ENCODE measurements at regions not wholly inside any gene's neighbourhood (a gene's known extent, or its start where the extent isn't known, plus 50 kb on each side); places are given as distances from the start of the nearest gene placed in this dataset.

DNA sequence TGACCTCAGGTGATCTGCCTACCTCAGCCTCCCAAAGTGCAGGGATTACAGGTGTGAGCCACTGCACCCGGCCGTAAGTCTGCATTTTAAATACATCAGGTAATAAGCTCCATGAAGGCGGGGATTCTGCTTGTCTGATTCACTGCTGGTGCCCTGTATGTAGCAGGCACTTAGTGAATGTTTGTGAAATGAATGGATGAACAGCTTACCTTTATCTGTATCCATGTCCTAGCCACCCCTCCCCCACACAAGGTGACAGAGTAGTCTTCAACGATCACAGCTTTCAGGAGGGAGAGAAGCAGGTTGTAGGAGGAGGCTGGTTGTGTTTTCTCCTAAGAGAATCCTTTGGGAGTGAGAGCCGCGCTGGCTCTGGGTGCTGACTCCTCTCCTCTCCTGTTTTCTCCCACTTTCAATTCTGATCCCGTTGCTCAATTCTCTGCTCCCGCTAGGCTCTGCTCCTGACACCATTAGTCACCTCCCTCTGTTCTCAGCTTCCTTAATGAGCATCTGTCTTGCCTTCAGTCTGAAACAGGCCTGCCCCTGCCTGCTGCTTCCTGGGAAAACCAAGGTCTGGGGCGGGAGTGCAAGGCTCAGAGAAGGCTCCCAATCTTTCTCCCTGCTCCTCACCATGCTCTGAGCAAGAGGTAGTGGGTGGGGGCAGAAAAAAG is 88.8 kb upstream of the CTNNA1 start:
- no peak for DNase-seq

DNA sequence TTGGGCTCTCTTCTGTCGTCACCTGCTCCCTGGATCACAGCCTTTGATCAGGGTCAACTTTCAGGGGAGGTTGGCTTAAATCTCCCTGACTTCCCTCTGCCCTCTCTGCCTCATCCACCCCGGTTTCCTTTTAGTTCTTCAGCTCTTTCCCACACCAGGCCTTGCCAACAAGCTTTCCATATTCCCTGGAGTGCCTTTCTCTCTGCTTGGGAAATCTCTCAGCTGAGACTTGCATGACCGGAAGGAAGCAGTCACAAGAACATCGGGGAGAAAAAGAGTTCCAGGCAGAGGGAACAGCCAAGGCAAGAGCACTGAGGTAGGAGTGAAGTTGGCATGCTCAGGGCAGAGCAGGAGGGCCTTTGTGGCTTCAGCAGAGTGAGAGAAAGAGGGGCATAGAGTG is 88.4 kb upstream of the HSPA9 start:
- DNase-seq, result no peak

DNA sequence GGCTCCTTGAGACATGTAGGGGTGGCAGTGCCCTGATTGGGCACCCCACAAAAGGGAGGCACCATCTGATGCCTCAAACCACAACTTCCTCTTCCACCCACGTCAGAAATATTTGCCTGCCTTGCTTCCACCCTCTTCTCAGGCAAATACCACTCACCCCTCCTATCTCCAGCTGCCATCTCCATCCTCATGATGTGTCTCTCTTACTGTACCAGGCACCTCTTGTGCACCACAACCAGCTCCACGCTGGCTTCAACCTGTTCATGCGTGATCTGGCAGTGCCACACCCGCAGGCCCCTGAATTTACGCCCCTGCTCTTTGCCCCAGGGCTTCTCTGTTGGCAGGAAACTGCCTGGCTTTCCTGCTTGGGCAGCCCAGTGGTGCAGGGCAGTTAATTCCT is 87.8 kb upstream of the HSPA9 start:
- no peak for DNase-seq

DNA sequence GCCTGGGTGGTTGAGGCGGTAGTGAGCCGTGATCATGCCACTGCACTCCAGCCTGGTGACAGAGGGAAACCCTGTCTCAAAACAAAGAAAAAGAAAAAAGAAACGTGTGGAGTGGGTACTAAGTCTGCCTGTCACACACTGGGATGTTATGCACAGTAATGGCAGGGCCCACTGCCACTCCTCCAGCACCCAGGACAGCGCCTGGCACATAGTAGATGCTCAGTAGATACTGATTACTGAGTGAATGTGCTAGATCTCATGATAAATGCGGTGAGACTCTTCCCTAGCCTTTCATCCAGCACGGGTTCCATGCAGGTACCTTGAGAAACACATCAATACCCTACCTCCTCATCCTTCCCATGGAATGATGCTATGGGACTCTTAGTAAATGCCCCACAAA is 87.4 kb upstream of the HSPA9 start:
- no peak for DNase-seq

DNA sequence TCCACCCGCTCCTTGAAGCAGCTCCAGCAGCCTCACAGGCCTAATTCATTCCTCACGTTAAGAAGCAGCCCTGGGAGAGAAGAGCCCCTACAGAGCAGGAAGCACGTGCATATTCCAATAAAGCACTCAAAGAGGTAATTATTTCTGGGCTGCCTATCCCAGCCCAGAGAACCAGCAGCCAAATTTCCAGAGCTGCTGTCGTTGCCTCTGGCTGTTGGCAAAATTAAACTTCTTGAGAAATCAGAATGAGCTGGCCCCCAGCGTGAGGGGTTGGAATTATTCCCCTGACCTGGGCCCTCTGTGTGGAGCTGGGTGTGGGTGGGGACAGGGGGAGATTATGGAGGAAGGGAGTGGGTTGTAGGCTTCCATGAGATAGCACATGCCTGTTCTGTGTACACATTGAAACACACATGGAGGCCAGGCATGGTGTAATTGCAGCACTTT is 86.8 kb upstream of the HSPA9 start:
- DNase-seq, result no peak

DNA sequence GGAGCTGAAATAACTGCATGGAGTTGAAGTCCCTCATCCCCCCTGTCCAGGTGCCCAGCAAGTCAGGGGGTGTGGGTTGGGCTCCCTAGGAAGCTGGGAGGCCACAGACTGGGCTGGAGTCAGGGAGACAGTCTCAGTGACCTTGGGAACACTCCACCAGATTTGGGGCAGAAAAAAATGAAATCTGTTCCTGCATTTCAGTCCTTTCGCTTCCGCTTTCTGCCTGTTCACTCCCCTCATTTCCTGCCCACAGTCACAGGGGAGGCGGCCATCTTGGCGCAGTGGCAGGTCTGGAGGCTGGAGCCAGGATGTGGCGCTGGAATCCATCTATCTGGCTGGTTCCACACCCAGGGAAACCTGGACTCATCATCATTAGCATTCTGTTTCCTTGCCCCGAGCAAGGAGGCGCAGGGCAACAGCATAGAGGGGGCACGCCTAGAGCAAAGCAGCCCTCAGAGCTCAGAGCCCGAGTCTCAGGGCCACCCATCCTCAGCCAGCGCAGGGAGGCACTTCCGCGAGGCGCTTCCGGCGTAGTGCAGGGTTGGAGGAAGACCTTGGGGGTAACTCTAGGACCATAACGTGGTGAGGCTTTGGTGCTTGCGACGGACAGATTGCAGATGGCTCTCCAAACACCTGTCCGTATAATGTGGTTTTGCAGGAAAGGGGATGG is 86.2 kb upstream of the HSPA9 start:
- DNase-seq, result no peak

DNA sequence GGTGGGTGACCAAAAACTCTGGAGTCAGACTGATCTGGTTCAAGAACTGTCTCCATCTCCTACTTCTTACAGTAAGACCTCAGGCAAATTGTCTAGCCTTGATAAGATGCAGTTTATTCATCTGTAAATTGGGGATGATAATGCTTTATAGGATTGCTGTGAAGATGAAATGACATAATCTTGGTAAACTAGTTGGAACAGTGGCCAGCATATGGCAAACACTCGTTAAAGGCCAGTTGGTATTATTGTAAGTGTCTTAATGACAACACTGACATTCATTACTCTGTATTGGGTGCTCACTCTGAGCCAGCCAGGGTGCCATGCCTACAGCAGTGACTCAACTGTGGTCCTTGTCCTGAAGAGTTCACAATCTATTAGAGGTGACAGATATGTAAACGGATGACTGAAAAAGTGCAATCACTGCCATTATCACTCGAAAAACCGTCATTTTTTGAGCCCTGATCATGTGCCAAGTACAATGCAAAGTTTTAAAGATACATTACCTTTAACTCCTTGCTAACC is 84.9 kb upstream of the HSPA9 start:
- no peak for DNase-seq

DNA sequence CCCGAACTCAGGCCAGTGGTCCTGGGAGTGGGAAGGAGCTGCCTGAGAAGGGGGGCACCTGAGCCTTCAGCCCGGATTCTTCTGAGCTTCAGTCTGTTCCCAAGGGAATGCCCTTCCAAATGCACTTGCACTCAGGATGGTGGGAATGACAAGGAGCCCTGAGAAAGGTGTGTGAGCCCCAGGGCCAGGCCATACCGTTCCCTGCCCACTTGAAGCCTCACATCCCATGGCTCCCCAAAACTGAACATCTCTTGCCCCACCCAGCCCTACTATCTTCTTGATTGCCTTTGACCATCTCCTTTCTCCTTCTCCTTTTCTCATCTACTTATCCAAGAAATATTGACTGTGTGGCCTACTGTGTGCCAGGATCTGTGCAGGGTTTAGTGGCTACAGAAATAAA is 84.4 kb upstream of the HSPA9 start:
- DNase-seq, result no peak

DNA sequence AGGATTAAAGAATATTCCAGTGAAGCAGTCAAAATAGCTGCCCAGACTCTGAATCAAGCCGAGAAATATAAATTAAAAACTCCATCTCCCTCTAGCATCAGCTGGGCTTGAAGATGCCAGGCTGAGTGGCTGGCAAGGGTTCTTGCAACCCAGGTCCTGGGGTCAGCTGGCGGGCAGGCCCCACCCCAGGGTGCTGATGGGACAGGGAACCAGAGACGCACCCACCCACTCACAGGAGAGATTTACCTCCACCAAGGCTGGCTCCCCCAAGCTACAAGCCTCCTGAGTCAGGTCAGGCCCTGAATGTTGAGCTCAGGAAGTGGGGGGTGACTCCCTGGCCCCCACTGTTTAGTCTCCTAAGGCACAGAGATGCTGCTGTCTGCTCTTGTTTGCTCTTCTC is 83.9 kb upstream of the HSPA9 start:
- no peak for DNase-seq

DNA sequence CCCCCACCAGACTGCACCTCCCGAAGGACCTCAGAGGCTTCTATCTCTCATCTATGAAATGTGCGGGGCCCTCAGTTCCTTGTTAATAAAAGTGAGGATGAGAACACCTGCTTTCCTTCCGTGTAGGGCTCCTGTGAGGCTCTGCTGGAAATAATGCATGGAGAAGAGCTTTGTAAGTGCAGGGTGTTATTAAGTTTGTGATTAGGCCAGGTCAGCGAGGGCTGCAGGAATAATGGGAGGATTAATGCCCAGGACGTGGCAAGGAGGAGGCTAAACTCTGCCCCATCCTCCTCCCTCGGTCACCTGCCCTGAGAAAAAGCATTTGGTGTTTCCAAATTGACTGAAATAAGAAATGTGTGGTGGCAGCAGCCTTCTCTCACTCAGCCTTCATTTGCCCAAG is 83.5 kb upstream of the HSPA9 start:
- no peak for DNase-seq

DNA sequence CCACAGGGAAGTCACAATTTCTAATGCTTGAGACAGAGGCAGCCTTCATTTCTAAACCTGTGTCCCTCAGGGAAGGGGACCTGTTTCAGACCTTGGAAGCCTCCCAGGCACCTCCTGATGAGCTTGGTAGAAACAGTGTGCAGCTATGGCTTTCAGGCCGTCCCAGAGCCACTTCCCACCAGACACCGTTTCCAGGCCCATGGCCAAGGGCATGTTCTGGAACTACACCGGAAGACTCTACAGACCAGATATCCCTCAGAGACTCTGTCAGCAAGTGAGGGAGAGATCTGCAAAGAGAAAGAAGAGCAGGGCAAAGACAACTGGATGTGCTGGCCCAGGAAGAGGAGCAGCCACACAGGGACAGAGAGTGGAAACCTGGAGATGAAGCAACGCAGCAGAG is 82.2 kb upstream of the HSPA9 start:
- no peak for DNase-seq

DNA sequence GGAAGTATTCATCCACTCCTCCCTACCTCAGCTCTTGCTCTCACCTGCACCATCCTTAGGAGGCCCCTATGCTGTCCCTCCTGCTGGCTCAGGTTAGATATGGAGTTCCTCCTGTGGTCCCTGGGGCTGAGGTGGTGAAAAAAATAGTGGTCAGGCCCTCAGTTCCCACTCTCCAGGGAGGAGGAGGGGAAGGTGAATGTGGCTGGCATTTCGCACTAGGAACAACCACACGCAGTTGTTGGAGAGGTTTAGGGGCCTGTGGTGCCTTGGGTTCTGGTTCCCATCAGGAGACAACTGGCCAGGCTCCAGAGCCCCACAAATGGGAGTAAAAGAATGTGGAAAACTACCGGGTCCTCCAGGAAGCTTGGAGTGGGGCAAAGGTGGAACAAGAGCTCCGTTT is 81.7 kb upstream of the HSPA9 start:
- no peak for DNase-seq

DNA sequence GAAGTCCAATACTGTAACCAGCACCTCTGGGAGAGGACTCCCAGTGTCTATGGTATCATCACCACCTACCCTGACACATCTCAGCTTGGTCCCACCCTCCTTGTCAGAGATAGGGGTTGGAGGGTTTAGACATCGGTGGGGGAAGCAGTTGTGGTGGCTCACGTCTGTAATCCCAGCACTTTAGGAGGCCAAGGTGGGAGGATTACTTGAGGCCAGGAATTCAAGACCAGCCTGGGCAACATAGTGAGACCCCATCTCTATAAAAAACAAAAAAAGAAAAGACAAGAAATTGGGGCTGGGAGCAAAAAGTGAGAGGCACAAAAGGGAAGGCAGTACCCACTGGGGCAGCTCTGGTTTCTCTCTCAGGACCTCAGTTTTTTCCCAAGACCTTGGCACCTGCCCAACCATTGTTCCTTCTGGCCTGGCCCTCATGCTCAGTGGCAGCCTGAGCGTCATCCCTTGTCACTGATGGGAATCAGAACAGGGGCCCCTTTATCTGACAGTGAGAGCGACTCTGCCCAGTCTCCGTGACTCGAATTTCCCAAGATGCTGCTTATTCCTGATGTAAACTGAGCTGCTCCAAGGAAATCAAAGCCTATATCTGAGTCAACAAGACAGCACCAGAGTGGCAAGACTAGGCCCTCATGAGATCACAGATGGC is 80.5 kb upstream of the HSPA9 start:
- DNase-seq, result no peak

DNA sequence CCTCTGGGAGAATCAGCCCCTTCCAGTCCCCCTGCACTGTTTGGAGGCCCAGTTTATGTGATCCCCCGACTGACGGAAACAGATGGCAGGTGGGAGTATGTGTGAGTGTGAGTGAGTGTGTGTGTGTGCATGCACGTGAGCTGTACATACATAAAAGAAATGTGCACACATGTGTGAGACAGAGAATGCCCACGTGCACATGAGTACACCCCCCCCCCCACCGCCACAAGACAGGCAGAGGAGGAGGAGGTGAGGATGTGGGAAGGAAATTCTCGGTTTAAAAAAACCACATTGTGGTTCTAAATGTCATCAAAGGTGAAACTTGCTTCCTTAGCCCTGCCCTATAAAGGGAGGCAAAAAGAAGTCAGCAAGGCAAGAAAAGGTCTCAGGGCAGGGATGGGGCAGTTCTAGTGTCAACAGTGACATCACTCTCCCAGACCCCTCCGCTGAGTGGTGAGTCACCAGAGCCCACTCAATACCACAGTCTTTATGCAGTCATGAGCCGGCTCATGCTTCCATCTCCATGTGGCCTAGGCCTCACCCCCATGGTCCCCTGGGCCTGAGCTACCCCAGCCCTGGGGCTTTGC is 79.2 kb upstream of the HSPA9 start:
- DNase-seq, result no peak

DNA sequence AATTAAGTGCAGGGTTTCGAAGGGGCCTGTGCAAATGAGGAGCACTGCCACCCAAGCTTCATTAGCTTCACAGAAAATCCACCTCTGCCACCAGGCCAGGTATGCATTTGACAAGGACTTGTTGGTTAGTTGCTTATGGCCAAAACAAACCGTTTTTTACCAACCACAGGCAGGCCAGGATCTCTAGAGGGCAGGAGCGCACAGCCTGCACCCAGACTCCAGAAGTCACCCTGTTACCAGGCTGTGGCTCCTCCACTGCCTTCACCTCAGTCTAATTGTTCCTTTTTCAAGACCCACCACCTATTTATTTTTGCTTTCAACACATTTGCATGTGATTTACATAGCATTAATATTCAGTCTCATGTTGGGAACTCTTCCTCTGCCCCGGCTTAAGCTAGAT is 78.3 kb upstream of the HSPA9 start:
- DNase-seq, result no peak

DNA sequence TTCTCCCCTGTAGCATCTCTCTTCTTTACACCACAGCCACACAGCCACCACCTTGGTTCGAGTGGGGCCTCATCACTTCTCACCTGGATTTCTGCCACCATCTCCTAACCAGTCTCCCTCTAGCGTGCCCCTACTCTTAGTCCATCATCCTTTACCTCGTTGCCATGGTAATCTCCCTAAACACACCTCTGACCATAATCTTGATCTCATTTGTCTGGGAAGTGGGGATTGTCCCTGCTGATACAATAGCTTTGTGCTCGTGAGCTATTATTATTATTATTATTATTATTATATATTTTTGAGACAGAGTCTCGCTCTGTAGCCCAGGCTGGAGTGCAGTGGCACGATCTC is 76.5 kb upstream of the HSPA9 start:
- DNase-seq, result no peak

DNA sequence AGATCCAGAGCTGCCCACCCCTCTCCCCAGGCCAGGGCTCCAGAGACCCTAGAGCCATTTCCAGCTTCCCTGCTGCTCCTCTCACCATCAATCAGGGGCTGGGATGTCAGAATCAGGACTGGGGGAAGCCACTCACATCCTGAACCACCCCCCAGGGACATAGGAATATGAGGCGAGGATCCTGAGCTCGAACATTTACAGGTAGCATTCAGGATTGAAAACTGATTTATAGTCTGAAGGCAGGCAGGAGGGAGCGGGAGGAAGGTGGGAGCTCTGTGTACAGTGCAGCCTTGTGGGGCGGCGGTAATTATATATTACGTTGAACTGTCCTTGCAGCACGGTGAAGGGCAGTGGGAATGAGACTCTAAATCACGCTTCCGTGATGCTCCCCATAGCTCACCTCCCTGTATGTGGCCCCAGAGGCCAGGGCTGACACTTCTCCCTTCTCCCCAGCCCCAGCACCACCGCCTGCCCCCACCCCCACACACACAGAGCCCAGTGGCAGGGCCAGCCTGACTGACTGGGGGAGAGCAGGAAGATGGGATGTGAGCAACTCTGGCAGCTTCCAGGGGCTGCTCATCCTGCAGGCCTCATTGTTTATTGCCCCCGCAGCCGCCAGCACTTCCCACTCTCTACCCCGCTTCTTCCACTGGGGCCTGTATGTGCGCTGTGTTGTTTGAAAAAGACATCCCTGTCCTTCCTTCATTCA is 76.0 kb upstream of the HSPA9 start:
- DNase-seq, result no peak

DNA sequence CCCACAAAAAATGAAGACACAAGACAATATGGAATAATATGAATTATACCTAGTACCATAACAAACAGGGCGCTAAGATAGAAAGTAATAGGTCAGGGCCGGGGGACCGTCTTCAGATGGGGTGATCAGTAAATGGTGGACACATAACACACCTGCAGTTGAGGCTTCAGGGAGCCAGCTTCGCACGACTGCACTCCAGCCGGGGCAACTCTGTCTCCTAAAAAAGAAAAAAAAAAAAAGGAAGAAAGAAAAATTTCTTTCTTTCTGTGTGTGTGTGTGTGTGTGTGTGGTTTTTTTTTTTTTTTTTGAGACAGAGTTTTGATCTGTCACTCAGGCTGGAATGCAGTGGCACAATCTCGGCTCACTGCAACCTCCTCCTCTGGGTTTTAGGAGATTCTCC is 75.0 kb upstream of the HSPA9 start:
- no peak for DNase-seq

DNA sequence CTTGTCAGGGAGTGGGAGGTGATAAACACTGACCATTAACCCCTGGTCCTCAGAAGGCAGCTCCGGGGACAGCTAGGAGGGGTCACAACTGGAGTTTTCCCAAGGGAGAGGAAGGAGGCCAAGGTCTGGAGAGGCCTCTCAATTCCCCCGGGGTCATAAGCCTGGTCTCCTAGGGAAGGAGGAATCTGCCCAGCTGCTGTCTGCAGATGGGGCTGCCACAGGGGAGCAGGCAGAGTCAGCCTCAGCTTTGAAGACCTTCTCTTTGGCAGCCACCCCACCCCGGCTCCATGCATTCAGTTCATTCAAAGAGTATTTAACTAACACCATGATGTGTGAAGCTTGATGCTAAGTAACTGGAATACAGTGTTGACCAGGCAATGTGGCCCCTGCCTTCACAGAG is 74.6 kb upstream of the HSPA9 start:
- DNase-seq, result no peak

DNA sequence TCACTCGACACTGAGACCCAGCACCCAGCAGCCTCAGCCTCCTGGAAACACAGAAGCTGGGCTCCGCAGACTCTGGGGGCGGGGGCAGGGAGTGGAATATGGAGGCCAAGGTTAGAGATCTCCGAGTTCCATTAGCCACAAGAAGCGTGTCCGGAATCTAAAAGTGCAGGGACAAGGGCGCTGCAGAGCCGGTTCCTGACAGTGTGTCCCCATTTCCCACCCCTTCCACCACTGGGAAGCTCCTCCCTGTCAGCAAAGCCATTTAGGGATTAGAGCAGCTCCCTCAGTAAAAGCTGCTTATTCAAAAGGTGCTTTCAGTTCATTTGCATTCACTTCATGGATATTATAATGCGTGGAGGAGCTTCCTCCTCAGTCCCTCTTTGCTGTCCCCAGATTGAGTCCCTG is 74.1 kb upstream of the HSPA9 start:
- peak; percentile 5 for DNase-seq

DNA sequence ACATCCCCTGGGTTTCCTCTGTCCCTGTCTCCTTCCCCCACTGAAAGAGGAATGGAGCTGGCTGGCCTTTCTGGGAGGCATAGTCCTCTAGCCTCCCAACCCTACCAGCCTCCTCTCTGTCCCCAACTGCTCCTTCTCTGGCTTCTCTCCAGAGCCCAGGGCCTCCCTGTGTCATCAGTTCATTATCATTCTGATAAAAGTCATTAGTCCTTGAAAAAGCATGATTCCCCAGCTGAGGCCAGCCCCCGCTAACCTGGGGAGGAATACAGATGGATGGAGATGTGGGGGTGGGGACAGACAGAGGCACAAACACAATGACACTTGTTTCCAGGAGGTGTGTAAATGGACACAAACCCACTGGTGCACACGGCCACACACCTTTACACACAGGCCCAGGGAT is 73.6 kb upstream of the HSPA9 start:
- DNase-seq, result no peak

DNA sequence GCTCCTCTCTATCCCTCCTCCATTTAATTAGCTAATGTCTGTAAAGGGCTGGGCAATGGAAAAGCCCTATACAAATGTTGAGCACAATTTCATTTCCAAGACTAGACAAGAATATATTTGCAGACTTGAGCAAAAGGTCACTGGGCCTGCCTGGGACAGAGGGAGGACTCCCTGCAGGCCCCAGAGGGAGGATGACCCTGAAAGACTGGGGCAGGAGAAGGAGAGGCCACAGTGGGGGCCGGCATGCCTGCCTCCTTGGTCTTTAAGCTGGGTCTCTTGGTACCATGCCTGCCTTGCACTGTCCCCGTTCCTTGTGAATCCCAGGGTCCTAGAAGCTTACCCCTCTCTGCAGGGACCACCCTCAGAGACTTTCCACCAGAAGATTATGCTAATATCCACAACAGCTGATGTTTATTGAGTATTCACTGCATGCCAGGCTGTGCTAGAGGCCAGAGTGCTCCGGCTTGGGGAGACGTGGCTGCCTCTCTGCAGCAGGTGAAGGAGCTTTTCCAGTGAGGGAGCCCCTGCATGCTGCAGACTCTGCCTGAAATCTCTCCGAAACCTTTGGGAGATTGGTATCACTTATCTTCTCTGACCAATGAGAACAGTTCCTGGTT is 72.7 kb upstream of the HSPA9 start:
- no peak for DNase-seq

DNA sequence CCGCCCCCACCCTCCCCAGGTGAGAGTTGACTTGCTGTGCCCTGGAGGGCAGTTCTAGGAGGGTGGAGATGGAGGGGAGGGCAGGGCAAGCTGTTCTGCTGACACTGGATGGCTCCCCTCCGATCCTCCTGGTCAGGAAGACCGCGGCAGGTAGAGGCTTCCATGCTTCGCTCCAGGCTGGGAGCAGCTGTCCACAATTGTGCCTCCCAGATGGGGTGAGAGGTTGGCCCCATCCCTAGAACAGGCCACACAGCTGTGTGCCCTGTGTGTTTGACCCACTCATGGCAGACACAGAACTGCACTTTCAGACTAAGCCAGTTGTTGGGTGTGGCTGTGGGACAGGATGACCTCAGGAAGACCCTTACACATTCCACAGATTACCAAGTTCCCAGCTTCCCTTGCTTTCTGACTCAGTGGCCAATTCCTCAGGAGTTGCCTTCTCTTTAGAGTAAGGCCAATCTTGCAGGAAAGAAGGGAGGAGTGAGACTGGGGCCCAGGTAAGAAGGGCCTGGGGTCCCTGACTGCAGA is 72.1 kb upstream of the HSPA9 start:
- no peak for DNase-seq
